CD4-positive, alpha-beta T cell treated with Interleukin-10 for 1 hour (primary cell): ENCODE measurements at regions not wholly inside any gene's neighbourhood (a gene's known extent, or its start where the extent isn't known, plus 50 kb on each side); places are given as distances from the start of the nearest gene placed in this dataset.

ENCODE experiments used
- DNase-seq: peaks from one replicate; pipeline ENCODE4 v3.0.0-alpha.2; 2020

GRCh38 chr6:163655217-163656121, 241.0 kb downstream of the QKI start:
- no peak for DNase-seq

GRCh38 chr6:163651915-163652668, 237.6 kb downstream of the QKI start:
- no peak for DNase-seq

GRCh38 chr6:163651426-163651825, 236.9 kb downstream of the QKI start:
- no peak for DNase-seq

GRCh38 chr6:163648868-163649267, 234.3 kb downstream of the QKI start:
- DNase-seq: no peak

GRCh38 chr6:163647624-163648023, 233.1 kb downstream of the QKI start:
- no peak for DNase-seq

GRCh38 chr6:163646866-163647265, 232.3 kb downstream of the QKI start:
- DNase-seq: no peak

- DNase-seq: no peak
These were observed 231.6 kb downstream of the QKI start for GRCh38 chr6:163646133-163646532.

GRCh38 chr6:163645560-163645959, 231.0 kb downstream of the QKI start:
- DNase-seq: no peak

- no peak for DNase-seq
These were observed 229.3 kb downstream of the QKI start for GRCh38 chr6:163643866-163644265.

- no peak for DNase-seq
These were observed 227.2 kb downstream of the QKI start for GRCh38 chr6:163641706-163642105.

- no peak for DNase-seq
These were observed 226.1 kb downstream of the QKI start for GRCh38 chr6:163640641-163641040.

GRCh38 chr6:163637524-163637923, 223.0 kb downstream of the QKI start:
- DNase-seq: no peak

- no peak for DNase-seq
These were observed 221.3 kb downstream of the QKI start for GRCh38 chr6:163635731-163636364.

- DNase-seq: no peak
These were observed 220.8 kb downstream of the QKI start for GRCh38 chr6:163635315-163635714.

GRCh38 chr6:163634211-163635171, 220.0 kb downstream of the QKI start:
- DNase-seq: no peak

GRCh38 chr6:163630991-163631390, 216.5 kb downstream of the QKI start:
- no peak for DNase-seq

GRCh38 chr6:163630572-163630971, 216.1 kb downstream of the QKI start:
- DNase-seq: no peak

GRCh38 chr6:163630096-163630495, 215.6 kb downstream of the QKI start:
- DNase-seq: no peak
